GM21390 (cell line): ENCODE measurements at regions not wholly inside any gene's neighbourhood (a gene's known extent, or its start where the extent isn't known, plus 50 kb on each side); places are given as distances from the start of the nearest gene placed in this dataset.
"Not testable (repeated sequence)": the region's sequence is repeated elsewhere in the genome, so short reads cannot be mapped to it uniquely, and the experiment has no call there.

Experiments
- ATAC-seq: cut with Tn5 transposase; IDR thresholded peaks from one replicate; pipeline ENCODE4 v1.9.1; 2021; ENCODE audit not compliant: unreplicated experiment

DNA sequence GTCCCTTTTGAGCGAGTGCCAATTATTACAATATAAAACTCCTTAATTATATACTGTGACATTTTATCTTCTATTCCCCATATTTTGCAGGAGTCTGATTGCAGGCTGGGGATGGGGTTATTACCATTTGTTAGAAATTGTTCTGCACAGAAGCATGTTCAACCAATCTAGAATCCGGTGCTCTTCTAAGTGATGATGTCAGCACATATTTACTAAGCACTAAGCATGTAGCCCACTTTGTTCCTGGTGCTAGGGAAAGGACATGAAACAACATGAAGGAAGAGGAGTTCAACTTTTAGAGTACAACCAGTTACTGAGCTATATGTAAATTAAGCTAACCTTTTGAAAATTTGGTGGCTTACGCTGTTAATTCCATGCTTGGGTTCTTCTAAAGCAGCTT is 52.8 kb upstream of the IL1RAPL2 start:
- ATAC-seq, result no peak

DNA sequence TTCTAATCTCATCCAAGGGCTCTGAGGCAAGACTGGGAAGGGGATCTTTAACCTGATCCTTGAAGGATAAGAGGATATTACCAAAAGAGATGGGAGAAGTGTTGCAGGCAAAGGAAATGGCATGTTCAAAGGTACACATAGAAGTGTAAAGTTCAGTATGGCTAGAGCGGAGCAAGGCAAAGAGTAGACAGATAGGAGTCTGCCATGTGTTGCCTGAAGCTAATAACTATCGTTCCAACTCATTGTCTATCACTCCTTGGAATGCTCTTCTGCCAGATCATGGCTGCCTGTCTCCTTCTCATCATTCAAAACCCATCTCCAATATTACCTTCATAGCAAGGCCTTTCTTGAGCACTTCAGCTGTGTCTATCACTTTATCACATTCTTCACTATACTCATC is 55.2 kb upstream of the IL1RAPL2 start:
- ATAC-seq, result no peak

DNA sequence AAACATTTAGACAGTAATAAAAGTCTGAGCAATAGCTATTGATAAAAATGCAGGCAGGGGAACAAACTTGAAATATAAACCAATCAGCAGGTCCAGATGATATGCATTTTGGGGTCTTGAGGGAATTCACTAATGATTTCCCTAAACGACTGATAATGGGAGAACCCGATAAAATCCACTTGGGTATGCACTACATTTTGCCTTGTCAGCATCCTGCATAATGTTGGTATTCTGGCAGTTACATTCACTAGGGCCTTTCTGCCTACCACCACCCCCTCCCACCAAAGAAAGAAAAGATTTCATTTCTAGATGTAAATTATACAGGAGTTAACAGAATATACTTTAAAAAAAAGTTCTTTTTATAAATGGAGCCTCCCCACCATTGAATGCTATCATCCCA is 63.5 kb upstream of the IL1RAPL2 start:
- ATAC-seq, result no peak

DNA sequence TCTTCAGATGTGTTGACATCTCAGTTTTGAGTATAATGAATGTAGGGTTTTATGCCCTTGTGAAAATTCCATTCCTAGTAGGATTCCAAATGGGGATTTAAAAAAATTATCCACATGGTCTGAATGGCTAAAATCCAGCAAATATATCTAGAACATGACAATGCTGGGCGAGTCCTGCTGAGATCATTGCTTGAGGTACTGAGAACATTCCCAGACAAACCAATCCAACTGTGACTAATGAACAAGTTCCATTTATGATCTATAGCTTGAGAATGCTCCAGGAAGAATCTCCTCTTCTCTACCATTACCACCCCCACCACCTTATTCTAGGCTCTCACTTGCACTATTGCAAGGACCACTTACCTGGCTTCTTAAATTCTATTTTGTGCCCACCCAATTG is 77.2 kb upstream of the IL1RAPL2 start:
- ATAC-seq, result no peak

DNA sequence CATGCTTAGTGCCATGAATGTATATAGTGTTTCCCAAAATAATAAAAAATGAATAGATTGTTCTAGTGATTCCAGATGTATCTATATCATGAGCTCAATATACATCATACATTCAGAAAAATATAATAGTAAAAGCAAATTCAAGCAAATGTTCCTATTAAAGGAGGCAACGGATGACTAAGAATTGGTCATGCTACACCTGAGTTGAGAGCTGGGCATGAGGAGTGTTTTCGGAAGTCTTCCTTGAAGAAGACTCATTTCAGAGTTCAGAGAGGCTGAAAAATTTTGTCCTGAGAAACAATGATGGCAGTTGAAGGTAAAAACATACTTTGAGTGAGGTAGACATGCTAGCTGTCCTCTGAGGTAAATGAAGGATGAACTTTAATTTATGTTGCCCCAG is 79.3 kb upstream of the IL1RAPL2 start:
- ATAC-seq, result no peak

DNA sequence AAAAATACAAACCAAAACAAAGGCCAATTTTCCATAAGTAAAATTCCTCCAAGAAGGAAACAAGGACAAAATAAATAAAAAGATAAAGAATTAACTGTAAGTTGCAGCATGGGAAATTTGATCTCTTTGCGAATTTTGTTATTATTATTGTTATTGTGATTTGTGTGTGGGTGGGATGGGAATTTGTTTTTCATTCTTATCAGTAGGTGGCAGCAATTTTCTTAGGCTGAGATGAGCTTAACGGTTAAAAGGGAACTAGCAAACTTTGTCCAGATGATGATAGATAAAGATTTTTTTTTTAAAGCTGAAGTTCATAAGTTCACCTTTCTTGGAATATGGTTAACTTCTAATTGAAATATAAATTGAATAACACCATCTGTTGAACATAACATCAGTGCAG is 83.2 kb upstream of the IL1RAPL2 start:
- no peak for ATAC-seq

DNA sequence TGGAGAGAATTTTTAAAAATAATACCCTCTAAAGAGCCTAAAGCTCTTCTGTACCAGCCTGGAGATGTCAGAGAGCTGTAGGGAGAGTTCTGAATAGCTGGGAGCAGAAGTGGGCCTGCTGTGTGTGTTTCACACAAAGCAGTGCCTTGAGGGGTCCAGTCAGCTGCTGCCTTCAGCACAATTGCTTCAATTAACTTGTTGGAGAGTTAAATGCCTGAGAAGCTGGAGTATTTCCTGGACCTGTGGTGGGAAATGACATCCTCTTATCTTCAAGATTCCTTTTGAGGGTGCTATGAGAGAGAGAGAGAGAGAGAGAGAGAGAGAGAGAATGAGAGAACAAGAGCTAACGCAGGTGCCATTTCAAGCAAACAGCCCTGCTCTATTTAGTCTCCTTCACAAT is 96.2 kb upstream of the IL1RAPL2 start:
- no peak for ATAC-seq

DNA sequence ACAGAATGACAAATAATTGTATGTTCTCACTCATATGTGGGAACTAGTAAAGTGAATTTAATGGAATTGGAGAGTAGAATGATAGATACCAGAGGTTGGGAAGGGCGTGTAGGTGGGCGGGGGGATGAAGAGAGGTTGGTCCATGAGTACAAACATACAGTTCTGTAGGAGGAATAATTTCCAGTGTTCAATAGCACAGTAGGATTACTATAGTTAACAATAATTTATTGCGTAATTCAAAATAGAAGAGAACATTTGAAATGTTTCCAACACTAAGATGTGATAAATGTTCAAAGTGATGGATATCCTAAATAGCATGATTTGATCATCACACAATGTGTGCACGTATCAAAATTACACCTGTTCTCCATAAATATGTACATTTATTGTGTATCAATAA is 106.2 kb upstream of the IL1RAPL2 start:
- no peak for ATAC-seq

DNA sequence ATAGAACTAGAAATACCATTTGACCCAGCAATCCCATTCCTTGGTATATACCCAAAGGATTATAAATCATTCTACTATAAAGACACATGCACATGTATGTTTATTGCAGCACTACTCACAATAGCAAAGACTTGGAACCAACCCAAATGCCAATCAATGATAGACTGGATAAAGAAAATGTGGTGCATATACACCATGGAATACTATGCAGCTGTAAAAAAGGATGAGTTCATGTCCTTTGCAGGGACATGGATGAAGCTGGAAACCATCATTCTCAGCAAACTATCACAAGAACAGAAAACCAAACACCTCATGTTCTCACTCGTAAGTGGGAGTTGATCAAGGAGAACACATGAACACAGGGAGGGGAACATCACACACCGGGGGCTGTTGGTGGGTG is 108.9 kb upstream of the IL1RAPL2 start:
- ATAC-seq, result not testable (repeated sequence)

DNA sequence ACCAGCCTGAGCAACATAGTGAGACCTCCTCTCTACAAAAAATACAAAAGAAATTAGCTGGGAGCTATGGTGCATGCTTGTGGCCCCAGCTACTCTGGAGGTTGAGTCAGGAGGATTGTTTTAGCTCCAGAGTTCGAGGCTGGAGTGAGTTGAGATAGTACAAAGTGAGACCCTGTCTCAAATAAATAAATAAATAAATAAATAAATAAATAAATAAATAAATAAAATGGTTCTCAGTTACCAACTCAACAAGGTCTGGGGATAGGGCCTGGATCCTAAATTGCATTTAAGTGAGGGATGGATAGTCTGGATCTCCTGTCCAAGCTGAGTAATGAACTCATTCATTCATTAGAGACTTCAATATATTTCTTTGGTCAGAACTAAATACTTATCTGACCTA is 115.7 kb upstream of the IL1RAPL2 start:
- no peak for ATAC-seq

DNA sequence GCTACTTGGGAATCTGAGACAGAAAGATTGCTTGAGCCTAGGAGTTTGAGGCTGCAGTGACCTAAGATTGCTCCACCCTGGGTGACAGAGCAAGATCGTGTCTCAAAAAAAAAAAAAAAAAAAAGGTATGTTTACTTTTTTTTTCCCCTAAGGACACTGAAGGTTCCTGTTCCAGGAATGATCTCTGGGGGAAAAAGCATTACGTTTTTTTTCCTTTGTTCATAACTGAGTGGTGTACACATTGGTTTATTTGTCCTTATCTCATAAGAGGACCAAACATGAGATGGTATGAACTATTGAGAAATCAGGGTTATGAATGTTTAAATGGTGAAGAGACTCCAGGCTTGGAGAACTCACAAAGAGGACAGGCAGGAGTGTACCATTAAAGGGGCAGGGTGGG is 120.4 kb upstream of the IL1RAPL2 start:
- ATAC-seq, result no peak

DNA sequence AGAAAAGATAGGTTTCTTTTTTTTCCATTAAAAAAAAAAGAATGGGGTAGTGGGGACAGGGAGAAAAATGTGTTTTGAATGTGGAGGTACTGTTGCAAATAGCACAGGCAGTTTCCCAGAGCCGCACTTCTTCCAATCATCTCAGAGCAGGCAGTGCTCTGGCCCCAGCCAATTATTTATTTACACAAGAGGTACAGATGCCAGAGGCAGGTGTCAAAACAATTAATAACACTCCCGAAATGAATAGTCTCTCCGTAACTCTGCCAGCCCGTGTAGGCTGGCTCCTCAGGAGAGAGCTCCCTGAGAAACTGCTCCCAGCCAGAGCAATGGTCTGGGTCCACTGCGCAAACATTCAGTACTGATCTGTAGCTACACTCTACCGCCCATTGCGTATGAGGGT is 130.8 kb upstream of the IL1RAPL2 start:
- no peak for ATAC-seq

DNA sequence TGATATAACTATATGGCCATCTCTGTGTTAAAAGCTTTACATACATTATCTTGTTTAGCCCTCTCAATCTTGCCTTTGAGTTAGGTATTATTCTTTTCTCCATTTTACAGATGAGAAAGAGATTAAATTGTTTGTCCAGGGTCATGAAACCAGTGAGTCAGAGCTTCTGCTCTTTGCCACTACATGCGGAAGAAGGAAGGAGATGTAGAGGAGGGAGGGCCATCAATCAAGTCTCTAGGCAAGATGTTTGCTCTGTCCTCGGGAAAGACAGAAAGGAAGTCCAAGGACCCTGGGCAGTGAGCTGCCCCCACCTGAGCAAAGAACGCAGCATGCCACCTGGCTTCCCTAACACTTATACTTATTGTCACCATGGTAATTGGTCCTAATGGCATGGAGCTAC is 133.7 kb upstream of the IL1RAPL2 start:
- no peak for ATAC-seq

DNA sequence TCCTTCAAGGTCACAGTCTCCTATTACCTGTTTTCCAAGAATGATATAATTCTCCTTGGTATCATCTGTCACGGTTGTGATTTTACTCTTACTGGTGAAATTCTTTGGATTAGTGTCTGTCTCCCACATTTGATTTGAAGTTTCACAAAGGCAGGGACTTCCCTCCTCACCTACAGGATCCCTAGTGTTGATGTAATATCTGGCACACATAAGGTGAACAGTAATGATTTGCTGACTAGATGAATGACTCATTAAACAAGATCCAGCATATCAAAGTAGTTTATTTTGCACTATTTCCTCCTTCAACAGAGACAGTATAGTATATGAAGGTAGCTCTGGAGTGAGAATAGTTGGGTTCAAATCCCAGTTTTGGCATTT is 135.3 kb upstream of the IL1RAPL2 start:
- ATAC-seq, result no peak

DNA sequence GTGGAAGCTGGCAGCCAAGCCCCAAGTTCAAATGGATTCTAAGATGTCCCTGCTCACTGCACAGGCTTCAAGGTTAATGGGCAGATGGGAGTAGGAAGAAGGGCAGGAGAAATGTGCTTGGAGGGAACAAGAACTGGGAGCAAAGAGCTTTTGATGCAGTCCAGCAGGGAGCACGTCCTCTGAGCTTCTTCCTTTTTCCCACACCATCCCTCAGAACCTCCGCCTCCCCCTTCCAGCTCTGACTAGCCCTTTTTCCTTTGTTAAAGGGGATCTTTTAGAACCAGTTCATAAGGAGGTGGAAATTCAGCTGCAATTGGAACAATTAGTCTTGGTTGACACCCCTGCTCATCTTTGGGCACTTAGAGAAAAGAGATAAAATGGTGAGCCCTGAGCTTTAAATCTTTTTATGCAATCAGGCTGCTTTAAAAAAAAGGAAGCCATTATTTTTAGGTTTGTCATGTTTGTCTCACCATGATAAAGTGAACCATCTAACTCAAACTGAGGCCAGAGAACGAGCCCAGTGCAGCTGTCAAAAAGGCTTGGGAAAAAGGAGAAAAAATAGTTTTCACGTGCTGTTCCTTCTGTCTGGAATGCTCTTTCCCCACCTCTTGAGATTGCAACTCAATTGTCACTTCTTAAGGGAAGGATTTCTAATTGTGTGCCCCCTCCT is 135.8 kb upstream of the IL1RAPL2 start:
- ATAC-seq, result no peak

DNA sequence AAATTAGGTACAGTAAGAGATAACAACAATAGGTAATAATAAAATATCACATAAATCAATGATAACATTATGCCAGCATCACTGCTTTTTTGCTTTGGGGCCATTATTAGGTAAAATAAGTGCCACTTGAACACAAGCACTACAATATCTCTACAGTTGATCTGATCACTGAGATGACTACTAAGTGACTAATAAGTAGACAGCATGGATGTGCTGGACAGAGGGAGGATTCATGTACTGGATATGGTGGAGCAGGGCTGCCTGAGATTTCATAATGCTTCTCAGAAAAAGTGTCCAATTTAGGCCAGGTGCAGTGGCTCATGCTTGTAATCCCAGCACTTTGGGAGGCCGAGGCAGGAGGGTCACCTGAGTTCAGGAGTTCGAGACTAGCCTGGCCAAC is 137.8 kb upstream of the IL1RAPL2 start:
- ATAC-seq, result no peak

DNA sequence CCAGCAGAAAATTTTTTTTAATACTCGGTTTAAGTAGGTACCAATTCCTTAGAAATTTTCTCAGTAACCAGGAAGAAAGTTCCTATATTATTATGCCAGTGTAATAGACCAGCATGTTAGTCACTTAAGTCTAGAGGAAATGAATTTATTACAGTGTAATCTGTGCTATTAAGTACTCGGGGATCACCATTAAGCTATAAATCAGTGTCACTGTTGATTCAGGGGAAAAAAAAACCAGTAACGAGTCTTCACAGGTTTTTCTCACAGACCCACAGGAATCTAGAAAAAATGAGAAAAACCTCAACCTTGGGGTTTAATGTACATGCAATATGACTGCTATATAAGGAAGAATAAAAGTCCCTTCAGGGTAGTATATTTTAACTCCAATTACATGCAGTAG is 138.3 kb upstream of the IL1RAPL2 start:
- no peak for ATAC-seq

DNA sequence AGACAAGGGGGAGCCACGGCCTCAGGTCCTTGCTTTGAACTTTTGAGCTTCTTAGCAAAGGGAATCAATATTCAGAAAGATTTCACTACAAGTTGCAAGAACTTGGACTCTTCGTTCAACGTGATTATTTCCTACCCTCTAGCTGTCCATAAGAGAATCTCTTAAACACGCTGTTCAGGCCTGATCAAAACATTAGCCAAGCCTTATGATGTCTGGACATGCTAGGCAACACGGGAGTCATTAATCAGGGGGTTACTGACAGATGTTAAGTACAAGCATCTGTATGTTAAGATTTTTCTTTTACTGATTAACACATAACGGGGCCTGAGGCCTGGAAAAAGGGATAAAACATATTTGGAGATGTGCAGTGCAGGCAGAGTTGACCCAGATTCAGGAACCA is 138.9 kb upstream of the IL1RAPL2 start:
- ATAC-seq, result no peak

DNA sequence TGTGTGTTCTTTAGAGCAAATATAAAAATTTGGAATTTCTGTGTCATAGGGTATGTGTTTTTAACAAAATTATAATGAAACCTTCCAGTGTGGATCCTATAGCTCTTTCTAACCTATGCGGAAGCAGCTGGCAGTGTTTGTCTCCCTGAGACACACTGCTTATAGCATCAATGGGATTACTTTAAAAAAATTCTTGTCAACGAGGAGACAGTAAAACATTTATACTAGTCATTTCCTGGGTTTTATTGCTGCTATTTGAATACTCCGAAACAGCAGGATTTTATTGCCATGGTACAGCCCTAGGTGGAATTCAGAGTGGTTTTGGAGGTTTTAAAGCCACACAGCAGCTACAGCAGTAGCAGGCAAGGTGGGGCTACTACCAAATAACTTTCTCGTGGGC is 145.1 kb upstream of the IL1RAPL2 start:
- ATAC-seq, result no peak

DNA sequence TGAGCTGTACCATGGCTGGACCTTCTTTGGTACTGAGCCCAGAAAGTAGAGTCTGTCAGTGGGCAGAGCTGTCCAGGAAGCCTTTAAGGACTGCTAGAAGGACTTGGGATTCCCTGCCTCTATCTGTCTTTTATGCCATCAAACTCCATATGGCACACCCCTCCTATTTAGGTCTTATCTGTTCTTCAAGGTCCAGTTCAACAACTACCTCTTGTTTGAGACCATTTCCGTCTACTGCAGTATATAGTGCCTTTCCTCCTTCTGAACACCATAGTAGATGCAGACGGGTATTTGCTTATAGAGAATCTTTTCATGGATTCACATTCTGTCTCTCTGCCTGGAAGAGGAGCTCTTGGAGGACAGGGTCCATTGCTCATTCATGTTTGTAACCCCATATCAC is 146.1 kb upstream of the IL1RAPL2 start:
- ATAC-seq, result no peak

DNA sequence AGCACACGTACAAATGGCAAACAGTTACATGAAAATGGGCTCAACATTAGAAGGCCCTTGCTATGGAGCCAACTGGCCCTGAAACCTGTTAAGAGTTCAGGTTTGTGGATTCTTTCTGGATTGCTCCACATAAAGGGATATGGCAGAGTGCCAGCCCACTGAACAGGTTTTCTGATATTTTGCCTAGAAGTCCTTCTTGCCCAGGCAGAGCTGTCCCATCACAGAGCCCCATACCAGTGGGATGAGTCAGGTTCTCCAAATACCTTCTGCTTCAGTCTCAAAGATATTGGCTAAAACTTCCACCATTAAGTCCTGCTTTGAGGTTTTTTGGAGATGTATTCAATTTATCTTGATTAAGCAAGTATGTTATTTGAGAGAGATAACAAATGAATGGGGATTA is 146.8 kb upstream of the IL1RAPL2 start:
- no peak for ATAC-seq

DNA sequence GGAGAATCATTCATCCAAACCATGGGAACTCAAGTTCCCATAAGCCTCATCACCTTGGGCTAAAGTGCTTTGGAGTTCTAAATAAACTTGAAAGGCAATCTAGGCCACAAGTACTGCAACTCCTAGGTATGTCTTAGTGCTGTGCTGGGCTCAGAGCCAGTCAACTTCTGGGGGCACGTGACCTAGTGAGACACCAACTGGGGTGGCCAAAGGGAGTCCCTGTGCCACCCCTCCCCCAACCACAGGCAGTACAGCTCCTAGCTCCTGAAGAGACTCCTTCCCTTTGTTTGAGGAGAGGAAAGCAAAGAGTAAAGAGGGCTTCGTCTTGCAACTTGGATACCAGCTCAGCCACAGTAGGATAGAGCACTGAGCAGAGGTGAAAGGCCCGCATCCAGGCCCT is 154.2 kb upstream of the IL1RAPL2 start:
- no peak for ATAC-seq

DNA sequence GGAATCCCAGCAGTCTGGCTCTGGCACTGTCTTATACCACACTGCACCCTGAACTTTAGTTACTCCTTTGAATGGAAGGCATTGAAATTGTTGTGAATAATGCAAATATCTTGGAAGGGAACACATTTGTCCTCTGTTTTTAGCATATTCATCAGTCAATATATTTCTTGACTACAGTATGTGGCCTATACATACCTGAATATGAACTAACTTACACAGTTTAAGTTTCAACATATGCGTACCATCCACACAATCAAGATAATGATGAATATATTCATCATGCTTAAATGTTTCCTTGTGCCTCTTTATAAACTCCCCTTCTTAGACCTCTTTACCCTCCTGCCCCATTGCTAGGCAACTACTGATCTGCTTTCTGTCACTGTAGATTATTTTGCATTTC is 145.7 kb upstream of the ESX1 start:
- ATAC-seq, result no peak

DNA sequence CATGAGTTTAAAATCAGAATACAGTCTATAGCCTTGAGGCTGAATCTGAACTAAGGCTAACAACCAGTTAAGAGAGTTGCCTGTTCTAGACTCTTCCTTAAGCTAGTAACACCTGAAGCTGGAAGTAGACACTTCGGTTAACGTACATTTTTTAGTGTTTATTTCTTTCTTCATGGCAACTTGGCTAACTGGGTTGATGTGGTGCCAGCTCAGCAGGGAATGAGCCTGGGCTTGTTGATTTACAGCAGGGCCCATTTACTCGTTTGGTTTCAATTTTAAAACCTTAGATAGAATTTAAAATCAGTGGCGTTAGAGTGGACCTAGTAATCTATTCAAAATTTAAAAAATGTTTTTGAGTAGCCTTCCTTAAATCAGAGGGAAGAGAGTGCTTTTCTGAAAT is 137.6 kb upstream of the ESX1 start:
- ATAC-seq, result no peak
